ENCODE measurements at regions not wholly inside any gene's neighbourhood (a gene's known extent, or its start where the extent isn't known, plus 50 kb on each side); places are given as distances from the start of the nearest gene placed in this dataset.

DNA sequence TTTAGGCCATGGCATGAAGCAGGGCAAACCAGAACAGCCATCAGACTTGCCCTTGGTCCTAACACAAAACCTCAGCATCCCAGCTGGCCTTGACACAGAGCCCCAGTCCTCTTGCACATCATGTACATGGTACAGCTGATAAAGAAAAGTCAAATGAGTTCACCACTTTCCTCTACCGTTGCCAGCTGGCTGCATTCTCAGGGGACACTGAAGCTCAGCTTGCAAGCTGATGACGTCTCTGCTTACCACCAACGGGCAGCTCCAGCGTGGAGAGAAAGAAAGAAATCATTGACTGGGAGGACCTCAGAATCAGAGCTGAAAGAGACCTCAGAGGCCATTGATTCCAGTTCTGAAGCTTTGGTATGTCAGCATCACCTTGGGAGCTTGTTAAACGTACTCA, 80.7 kb upstream of the CES5A start:
- TF ChIP-seq JAZF1 (CRISPR knock-in tag; IDR thresholded peaks at IDR 0.05), result no peak
- TF ChIP-seq, protein P1, sequence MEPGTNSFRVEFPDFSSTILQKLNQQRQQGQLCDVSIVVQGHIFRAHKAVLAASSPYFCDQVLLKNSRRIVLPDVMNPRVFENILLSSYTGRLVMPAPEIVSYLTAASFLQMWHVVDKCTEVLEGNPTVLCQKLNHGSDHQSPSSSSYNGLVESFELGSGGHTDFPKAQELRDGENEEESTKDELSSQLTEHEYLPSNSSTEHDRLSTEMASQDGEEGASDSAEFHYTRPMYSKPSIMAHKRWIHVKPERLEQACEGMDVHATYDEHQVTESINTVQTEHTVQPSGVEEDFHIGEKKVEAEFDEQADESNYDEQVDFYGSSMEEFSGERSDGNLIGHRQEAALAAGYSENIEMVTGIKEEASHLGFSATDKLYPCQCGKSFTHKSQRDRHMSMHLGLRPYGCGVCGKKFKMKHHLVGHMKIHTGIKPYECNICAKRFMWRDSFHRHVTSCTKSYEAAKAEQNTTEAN (CRISPR knock-in tag; IDR thresholded peaks at IDR 0.05), result no peak
- no peak for TF ChIP-seq NR2C2 (CRISPR knock-in tag; IDR thresholded peaks at IDR 0.05)
- TF ChIP-seq FOXK1 (CRISPR knock-in tag; IDR thresholded peaks at IDR 0.05), result no peak
- Mint-ChIP-seq H3K9me3 (peaks cover 26% of the 10 kb centered on the region), H3K36me3 (no peaks in the 10 kb centered on the region), H3K27me3 (ENCODE audit: low read depth) (no peaks in the 10 kb centered on the region; the same call in 1 of the 2 replicates), H3K27ac (no peak overlapping the region), H3K4me1 (no peaks in the 10 kb centered on the region), H3K4me3 (no peak overlapping the region)
- ATAC-seq (no peak), DNase-seq (ENCODE audit: low spot score) (no peak)
- CTCF ChIA-PET, result interaction anchor here (0.8 to 1.0 kb wide), 2 partner anchors 11 to 401 kb away, joined by 3 to 5 read pairs; no protein-coding TSS in a partner anchor
- POLR2A ChIA-PET, result interaction anchor here (0.7 kb wide), 1 partner anchor 309 kb away, joined by 3 read pairs; no protein-coding TSS in a partner anchor

DNA sequence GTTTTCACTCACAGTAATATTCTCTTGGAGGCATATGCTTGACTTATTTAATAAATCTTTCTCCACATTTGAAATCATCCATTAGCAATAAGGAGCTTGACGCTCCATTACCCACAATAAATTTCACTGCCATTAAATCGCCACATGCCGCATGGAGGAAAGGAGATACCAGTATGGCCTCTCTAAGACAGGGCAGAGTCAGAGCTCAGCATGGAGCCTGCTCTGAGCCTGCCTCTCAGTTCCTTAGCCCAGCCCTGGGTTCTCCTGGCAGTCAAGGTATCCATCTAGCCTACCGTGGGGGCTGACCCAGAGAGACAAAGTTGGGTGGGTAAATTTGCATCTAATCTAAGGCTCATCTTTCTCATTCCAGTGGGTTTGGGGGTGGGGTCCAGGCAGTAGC, 80.3 kb upstream of the CES5A start:
- Mint-ChIP-seq H3K9me3 (peaks cover 25% of the 10 kb centered on the region), H3K27ac (no peak overlapping the region), H3K4me1 (no peaks in the 10 kb centered on the region), H3K4me3 (no peak overlapping the region), H3K27me3 (ENCODE audit: low read depth) (no peaks in the 10 kb centered on the region; the same call in 1 of the 2 replicates), H3K36me3 (no peaks in the 10 kb centered on the region)
- POLR2A ChIA-PET, result interaction anchor here (0.7 kb wide), 1 partner anchor 310 kb away, joined by 3 read pairs; no protein-coding TSS in a partner anchor
- ATAC-seq (no peak), DNase-seq (ENCODE audit: low spot score) (no peak)
- TF ChIP-seq EMX1 (CRISPR knock-in tag; IDR thresholded peaks at IDR 0.05) (no peak), NR3C1 (CRISPR knock-in tag; conservative IDR thresholded peaks at IDR 0.05; ENCODE audit: low read depth) (no peak), SMAD4 (CRISPR knock-in tag; IDR thresholded peaks at IDR 0.05) (no peak), ZNF512 (CRISPR knock-in tag; IDR thresholded peaks at IDR 0.05; ENCODE audit: borderline replicate concordance) (no peak), AR (CRISPR knock-in tag; IDR thresholded peaks at IDR 0.05) (no peak), E2F1 (CRISPR knock-in tag; IDR thresholded peaks at IDR 0.05) (no peak), JUN (CRISPR knock-in tag; IDR thresholded peaks at IDR 0.05) (no peak), NFATC4 (CRISPR knock-in tag; IDR thresholded peaks at IDR 0.05) (no peak), SMAD3 (CRISPR knock-in tag; IDR thresholded peaks at IDR 0.05; ENCODE audit: borderline replicate concordance) (no peak), ZBTB21 (CRISPR knock-in tag; IDR thresholded peaks at IDR 0.05; ENCODE audit: borderline replicate concordance) (no peak), ZNF138 (CRISPR knock-in tag; conservative IDR thresholded peaks at IDR 0.05) (no peak)
- TF ChIP-seq, protein P2, sequence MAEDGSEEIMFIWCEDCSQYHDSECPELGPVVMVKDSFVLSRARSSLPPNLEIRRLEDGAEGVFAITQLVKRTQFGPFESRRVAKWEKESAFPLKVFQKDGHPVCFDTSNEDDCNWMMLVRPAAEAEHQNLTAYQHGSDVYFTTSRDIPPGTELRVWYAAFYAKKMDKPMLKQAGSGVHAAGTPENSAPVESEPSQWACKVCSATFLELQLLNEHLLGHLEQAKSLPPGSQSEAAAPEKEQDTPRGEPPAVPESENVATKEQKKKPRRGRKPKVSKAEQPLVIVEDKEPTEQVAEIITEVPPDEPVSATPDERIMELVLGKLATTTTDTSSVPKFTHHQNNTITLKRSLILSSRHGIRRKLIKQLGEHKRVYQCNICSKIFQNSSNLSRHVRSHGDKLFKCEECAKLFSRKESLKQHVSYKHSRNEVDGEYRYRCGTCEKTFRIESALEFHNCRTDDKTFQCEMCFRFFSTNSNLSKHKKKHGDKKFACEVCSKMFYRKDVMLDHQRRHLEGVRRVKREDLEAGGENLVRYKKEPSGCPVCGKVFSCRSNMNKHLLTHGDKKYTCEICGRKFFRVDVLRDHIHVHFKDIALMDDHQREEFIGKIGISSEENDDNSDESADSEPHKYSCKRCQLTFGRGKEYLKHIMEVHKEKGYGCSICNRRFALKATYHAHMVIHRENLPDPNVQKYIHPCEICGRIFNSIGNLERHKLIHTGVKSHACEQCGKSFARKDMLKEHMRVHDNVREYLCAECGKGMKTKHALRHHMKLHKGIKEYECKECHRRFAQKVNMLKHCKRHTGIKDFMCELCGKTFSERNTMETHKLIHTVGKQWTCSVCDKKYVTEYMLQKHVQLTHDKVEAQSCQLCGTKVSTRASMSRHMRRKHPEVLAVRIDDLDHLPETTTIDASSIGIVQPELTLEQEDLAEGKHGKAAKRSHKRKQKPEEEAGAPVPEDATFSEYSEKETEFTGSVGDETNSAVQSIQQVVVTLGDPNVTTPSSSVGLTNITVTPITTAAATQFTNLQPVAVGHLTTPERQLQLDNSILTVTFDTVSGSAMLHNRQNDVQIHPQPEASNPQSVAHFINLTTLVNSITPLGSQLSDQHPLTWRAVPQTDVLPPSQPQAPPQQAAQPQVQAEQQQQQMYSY (CRISPR knock-in tag; IDR thresholded peaks at IDR 0.05), result no peak
- TF ChIP-seq, protein P3, sequence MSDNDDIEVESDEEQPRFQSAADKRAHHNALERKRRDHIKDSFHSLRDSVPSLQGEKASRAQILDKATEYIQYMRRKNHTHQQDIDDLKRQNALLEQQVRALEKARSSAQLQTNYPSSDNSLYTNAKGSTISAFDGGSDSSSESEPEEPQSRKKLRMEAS (CRISPR knock-in tag; IDR thresholded peaks at IDR 0.05), result no peak
- TF ChIP-seq, protein P4, sequence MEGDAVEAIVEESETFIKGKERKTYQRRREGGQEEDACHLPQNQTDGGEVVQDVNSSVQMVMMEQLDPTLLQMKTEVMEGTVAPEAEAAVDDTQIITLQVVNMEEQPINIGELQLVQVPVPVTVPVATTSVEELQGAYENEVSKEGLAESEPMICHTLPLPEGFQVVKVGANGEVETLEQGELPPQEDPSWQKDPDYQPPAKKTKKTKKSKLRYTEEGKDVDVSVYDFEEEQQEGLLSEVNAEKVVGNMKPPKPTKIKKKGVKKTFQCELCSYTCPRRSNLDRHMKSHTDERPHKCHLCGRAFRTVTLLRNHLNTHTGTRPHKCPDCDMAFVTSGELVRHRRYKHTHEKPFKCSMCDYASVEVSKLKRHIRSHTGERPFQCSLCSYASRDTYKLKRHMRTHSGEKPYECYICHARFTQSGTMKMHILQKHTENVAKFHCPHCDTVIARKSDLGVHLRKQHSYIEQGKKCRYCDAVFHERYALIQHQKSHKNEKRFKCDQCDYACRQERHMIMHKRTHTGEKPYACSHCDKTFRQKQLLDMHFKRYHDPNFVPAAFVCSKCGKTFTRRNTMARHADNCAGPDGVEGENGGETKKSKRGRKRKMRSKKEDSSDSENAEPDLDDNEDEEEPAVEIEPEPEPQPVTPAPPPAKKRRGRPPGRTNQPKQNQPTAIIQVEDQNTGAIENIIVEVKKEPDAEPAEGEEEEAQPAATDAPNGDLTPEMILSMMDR (IDR thresholded peaks at IDR 0.05), result no peak
- CTCF ChIA-PET, result interaction anchor here (1.0 to 2.7 kb wide), 2 partner anchors 11 to 401 kb away, joined by 3 to 13 read pairs; no protein-coding TSS in a partner anchor
